GM18951 (cell line): ENCODE measurements at regions not wholly inside any gene's neighbourhood (a gene's known extent, or its start where the extent isn't known, plus 50 kb on each side); places are given as distances from the start of the nearest gene placed in this dataset.

Experiments used
- POLR2A ChIP-seq: IDR thresholded peaks from 4 replicates; pipeline ENCODE4 v1.6.1; 2011; ENCODE audit warnings: mild to moderate bottlenecking; ENCODE audit not compliant: insufficient read length, insufficient read depth; ENCODE audit errors: extremely low read depth
- in situ Hi-C: fragments of 300-500 bp; cut with MboI; formaldehyde crosslinking; loops from one replicate; pipeline ENCODE4 v1.12.0; 2022; ENCODE audit warnings: low sequenced_read_pairs, mixed read lengths, inconsistent platforms; ENCODE audit not compliant: unreplicated experiment

- in situ Hi-C loops = no loop called here
- TF ChIP-seq POLR2A = no peak
These were observed 411.7 kb downstream of the TCERG1L start for GRCh38 chr10:130899856-130900255.

- no peak for TF ChIP-seq POLR2A
These were observed 410.9 kb downstream of the TCERG1L start for GRCh38 chr10:130900441-130901160.

DNA sequence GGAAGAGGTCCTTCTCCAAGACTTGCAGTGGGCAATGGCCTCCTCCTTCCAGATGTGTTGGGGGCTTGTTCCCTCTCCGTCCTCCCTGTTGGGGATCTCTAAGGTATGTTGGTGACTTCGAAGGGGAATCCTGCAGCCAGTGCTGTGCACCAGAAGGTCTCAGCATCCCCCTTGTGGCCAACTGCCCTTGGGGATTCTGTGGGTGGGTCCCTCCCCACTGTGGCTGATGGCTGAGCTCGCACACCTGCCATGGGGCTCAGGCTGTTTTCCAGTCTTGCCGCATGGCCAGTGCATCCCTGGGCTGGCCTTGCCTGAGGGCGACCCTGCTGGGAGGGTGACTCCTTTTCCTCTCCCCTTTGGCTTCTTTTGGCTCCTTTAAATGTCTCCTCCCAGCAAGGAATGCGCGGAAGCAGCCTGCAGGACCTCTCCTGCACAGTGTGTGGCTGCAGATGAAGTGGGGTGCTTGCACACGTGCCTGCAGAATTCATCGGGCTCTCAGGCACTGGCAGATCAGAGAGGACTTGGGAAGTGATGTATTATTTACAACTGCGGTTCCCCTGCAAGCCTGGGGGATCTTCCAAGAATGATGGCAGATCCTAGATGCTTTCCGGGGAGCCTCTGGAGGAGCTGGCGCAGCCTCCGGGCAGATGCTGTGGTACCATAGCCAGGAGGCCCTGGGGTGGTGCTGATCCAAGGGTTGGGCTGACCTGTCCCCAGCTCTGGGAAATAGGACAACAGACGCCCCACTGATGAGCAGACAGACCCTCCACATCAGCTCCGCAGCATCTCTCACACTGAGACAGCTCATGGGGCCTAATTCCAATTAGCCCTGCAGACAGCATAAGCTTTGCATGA, 410.0 kb downstream of the TCERG1L start:
- in situ Hi-C loops = no loop called here
- no peak for TF ChIP-seq POLR2A

More at GRCh38 chr10:130900441-130901160, 410.9 kb downstream of the TCERG1L start:
- in situ Hi-C loops = no loop called here

GRCh38 chr10:130902471-130902870, 409.1 kb downstream of the TCERG1L start:
- no peak for TF ChIP-seq POLR2A
- in situ Hi-C loops = no loop called here

DNA sequence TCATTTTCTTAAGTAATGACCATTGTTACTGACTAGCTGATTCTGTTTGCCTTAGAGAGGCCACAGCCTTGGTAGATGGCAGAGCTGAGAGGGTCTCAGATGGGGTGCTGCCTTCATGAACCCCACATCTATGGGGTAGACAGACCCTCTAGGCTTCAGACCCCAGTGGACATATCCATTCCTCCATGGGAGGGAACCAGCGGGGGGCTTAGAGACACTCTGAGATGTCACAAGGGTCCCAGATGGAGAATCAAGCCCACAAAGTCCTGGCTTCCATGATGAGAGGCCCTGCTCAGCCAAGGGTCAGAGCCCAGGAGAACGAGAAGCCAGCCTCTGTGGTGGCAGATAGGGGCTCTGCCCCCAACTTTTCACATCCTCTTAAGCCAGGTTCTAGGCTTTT, 408.6 kb downstream of the TCERG1L start:
- TF ChIP-seq POLR2A = no peak
- in situ Hi-C loops = no loop called here

DNA sequence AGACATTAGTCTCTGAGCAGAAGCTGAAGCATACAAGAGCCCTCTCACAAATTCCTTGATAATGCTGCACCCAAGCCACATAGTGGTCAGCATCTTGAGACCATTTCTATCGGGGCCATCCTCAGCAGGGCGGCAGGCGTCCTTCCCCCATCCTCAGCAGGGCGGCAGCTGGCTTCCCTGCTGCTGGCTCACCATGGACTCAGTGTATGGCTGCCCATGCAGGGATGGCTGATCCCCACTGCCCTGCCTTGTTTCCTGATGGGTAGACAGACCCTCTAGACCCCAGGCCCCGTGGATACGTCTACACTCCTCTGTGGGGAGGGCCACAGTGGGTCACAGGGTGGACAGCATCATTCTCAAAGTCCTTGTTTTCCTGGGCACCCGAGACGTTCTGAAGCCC, 406.8 kb downstream of the TCERG1L start:
- no peak for TF ChIP-seq POLR2A
- in situ Hi-C loops = no loop called here

- no peak for TF ChIP-seq POLR2A
- in situ Hi-C loops = no loop called here
These were observed 406.1 kb downstream of the TCERG1L start for GRCh38 chr10:130905386-130905785.

GRCh38 chr10:130905921-130906320, 405.6 kb downstream of the TCERG1L start:
- in situ Hi-C loops = no loop called here
- TF ChIP-seq POLR2A = no peak

- TF ChIP-seq POLR2A = no peak
- in situ Hi-C loops = no loop called here
These were observed 400.7 kb downstream of the TCERG1L start for GRCh38 chr10:130910848-130911247.

- in situ Hi-C loops = no loop called here
- no peak for TF ChIP-seq POLR2A
These were observed 397.7 kb downstream of the TCERG1L start for GRCh38 chr10:130913844-130914243.

DNA sequence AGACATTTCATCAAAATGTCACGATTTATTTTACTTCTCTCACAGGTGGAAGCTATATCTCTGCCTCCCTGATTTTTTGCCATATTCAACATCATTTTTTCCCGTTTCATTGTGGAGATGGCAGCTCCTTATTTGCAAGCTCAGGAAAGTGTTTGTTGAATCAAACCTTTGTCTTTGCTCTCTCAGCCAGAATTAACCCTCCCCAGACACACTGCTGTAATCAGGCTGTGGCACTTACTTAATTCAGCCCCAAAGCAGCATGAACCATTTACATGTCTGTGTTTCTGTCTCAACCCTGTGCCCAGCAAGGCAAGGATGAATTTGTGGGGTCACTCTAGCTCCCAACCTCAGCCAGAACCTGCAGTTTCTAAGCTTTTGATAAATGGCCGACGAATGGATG, 397.2 kb downstream of the TCERG1L start:
- TF ChIP-seq POLR2A = no peak
- in situ Hi-C loops = no loop called here

- TF ChIP-seq POLR2A = no peak
- in situ Hi-C loops = no loop called here
These were observed 396.5 kb downstream of the TCERG1L start for GRCh38 chr10:130915065-130915464.

DNA sequence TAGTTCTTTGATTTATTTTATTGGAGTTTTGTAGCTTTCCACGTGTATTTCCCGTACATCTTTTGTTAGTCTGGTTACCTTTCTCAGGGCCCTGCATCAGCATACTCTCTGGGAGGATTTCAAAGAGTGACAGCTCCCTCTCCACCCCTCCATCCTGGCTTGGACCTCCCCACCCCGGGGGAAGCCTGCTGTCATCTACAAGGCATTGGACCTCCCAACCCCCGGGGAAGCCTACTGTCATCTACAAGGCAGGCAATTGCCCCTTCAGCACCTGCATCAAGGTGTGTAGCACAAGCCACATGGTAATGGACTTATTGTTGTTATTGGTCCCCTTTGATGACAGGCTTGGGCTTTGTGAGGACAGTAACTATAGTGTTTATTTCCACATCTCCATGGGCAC, 390.1 kb downstream of the TCERG1L start:
- no peak for TF ChIP-seq POLR2A
- in situ Hi-C loops = no loop called here

DNA sequence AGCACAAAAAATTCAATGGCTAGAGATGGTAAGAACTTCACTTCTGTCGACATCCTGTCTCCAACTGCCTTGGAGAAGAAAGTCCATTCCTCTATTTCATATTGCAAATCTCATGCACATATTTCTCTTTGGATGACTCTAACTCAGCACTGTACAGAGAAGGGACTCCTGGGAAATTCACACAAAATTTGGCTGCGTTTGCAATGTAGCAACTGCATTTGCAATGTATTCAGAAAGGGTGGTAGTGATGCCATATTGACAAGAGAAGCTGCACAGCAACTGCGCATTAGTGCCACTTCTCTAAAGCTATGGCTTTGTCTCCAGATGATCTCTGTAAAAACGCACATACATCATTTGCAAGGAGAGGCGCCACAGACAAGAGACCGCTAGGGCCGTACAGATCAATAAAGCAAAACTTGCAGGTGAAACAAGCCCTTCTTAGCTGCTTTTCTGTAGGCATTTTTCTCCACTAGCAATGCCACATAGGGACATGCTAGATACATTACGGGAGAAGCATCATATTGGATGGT, 389.5 kb downstream of the TCERG1L start:
- in situ Hi-C loops = no loop called here
- TF ChIP-seq POLR2A = no peak

- in situ Hi-C loops = no loop called here
- no peak for TF ChIP-seq POLR2A
These were observed 387.9 kb downstream of the TCERG1L start for GRCh38 chr10:130923596-130923995.
